ENCODE measurements at regions not wholly inside any gene's neighbourhood (a gene's known extent, or its start where the extent isn't known, plus 50 kb on each side); places are given as distances from the start of the nearest gene placed in this dataset.
A peak's percentile ranks its signal among the peaks of the same experiment; 100 is the strongest.

DNA sequence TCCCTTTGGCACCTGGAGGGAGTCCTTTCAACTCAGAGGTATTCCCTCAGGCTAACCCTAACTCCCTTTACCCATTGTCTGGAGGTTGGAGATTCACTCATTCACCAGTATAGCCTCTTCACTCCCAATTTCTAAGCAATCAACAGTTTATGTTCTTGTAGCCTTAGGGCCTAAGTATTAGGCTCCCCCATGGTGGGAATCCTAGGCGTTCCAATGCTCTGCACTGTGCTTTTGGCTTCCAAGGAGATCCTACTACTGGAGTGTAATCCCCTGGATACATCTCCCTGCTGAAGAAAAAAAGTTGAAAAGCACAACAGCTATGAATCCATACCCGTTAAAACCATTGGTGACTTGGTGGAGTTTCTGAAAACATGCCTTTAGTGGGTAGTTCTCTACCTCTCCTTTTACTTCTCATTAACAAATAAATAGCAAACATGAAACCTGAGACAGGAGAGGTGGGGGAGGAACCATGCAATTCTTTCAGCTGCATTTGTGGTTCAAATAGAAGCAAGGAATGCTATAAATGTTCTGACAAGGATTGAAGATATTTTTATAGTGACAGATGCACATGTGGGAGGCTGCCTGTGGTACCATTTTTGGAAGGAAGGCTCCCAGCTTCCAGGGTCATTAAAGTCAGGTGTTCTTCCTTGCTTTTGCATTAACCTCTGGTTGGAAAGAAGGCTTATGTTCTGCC lies 397.1 kb downstream of the DMAC1 start:
- DNase-seq (ENCODE audit: low read depth), result peak; percentile 38

DNA sequence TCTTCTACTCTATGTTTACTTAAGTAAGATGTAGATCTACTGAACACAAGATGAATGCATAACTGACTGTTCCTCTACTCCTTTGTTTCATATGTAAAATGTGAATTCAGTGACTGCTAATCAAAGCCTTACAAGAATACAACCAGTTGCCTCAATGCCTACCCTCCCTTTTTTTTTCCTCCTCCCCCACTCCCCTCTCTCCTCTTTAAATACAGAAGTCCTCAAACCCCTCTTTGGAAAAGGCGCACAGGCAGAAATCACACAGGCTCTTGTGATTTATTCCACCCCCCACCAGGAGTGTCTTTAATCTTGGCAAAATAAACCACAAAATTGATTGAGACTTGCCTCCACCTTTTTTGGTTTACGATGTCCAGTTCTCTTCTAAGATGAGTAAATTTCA lies 398.5 kb downstream of the DMAC1 start:
- DNase-seq (ENCODE audit: low read depth), result no peak

DNA sequence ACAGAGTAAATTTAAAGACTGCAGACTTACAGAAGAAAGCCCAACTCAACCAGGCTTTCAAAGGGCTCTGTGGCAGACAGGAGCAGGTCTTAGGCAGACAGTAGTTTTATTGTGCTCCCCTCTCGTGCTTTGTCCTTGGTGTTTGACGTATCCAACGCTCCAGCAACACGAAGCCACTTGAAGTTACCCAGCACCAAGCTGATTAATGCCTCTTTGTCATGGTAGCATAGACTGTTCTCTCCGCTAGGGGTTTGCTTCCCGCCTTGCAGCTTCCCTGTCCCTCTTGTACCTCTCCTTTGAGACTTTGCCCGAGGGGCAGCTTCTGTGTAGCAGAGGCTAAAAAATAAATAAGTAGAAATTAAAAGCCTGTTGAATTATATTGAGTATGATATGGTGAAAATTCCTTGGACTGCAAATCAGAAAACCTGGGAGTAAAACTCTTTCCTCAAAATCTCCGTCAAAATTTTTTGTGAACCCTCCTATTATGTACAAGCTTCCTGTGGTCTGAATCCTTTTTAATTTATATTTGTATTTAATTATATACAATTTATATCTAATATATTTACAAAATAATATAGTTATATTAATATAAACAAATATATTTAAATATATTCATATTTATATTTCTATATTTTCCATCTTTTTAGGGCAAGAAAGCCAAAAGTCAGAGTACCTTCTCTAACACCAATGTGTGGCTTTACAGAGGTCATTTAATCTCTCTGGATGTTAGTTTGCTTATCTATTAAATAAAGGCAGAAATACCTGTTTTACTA lies 405.4 kb downstream of the DMAC1 start:
- DNase-seq (ENCODE audit: low read depth), result peak; percentile 8

DNA sequence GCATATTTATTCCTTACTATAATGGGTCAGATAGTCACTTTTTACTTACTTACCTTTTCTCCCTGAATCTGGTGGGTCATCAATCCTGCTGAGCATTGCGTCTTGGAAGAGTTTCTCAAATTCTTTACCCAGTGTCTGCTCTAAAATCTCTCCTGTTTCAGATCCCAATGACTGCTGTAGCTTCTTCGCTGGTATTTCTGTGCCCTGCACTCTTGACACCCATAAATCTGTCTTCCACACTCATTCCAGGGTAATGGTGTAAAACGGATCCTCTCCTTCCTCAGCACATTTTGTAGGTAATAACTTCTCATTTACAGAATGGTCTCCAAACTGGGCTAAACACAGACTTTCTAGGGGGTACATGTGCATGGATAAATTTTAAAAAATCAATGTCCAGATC lies 407.4 kb downstream of the DMAC1 start:
- no peak for DNase-seq (ENCODE audit: low read depth)

DNA sequence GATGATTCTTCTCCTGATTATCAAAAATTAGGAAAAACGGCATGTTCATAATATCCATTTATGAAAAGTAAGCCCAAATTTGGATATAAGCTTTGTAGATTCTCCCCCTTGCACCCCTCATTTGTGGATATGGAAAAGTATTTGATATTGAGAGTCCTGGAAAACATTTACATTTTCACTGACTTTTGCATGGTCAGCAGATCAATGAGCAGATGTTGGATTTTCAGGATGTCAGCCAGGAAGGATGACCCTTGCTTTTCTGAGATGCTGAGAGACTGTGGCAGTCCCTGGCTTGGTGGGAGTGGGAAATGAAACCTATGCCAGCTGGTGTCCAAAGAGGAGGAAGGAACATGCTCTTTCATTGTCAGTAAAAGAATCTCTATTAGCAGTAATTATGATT lies 410.8 kb downstream of the DMAC1 start:
- DNase-seq (ENCODE audit: low read depth), result no peak

DNA sequence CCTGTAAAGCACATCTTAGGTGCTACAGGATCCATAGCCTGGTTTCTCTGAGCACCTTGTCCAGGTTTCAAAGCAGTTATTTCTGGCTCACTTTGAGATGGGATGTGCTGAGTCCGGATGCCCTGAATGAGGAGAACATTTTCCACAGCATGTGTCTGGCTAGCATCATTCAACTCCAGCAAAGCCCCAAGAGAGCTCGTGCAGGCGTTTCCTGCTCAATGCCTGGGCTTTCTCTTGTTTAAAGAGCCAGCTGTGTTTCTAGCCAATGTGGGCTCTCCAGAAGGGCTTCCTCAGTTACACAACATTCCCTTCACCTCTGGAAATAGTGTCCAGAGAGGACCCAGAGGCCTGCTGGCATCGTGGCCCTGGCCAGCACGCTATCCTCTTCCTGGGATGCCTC lies 411.7 kb downstream of the DMAC1 start:
- no peak for DNase-seq (ENCODE audit: low read depth)

DNA sequence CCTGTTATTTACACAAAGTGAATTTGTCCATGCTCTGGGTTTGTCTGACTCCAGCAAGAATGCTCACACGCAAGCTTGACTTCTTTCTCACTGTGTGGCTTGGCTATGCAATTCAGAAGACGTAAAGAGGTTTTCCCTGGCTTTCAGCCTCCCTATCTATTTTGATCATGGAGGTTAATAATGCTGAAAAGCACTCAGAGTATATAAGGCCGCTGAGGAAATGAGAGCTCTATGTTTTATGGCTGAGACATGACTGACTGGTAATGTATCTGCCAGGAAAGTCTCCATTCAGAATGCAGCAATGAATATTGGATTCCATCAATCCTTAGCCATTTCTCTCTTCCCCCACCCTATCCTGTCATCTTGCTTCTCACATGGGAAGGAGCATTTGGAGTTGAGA lies 417.3 kb downstream of the DMAC1 start:
- no peak for DNase-seq (ENCODE audit: low read depth)

DNA sequence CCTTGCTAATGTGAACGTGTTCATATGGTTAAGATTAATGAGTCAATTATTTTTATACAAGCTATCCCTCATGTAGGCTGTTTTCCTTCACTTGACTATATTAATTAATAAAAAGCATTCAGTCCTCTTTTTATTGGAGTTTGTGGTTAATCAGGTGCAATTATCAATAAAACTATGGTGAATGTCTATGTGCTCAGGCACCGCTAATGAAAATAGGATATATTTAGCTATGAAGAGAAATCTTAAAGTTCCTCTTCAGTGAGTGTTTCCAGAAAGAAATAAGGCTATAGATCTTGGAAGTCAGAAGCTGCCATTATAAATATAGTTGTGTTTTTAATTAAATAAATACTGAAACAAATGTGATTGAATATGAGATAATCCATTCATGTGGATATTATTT lies 422.1 kb downstream of the DMAC1 start:
- DNase-seq (ENCODE audit: low read depth), result no peak

DNA sequence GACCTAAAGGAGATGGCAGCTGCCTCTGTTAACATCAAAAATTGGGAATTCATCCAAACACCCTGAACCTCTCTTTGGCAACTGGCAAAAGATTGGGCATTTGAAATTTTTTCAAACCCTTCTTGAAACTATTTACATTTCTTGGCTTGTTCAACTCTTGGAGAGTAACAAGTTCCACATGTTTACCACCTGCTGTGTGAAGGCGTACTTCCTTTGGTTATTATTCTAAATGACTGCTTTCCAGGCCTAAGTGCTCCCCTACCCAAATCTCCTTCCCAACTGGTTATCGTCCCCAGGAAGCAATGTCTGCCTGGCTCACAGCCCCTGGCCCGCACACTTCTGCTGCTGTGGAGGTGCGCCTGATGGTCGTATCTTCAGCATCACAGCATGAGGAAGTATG lies 422.7 kb downstream of the DMAC1 start:
- peak; percentile 55 for DNase-seq (ENCODE audit: low read depth)

DNA sequence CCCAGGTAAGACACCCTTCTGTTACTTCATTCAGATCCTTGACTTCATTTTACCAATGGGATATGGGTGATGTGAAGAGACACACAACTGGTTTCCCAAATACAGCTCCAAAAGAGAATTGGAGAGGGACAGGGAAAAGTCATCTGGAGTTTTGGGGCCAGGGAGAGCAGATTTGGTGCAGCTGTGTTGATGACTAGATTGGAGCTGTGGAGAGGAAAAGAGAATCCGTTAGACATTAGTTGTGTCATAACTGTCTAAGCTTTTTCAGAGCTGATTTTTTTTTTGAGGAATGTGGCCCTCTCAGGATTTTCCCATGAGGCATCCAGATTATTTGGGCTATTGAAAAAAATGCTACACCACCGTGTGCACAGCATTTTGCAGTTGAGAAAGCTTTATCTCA lies 423.4 kb downstream of the DMAC1 start:
- no peak for DNase-seq (ENCODE audit: low read depth)

DNA sequence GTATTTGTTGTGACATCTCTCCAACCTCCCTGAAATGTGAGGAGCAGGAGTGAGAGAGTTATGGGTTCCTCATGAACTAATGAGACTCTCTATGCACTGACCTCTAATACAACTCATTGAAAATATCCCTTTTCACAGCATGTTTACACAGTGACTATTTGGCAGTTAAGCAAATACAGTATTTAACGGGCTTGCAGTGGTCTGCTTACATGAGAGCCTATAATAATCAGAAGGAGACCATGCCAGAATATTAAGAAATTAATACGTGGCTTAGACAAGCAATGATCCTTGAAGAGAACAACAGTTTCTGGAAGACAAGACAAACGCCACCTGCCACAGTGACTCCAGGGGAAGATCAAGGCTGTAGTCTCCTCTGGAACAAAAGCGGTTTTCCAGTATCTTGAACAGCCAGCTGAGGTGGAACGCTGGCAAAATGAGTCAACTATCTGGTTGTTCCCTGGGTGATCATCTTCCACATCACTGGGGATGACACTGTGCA lies 424.5 kb downstream of the DMAC1 start:
- peak; percentile 22 for DNase-seq (ENCODE audit: low read depth)

DNA sequence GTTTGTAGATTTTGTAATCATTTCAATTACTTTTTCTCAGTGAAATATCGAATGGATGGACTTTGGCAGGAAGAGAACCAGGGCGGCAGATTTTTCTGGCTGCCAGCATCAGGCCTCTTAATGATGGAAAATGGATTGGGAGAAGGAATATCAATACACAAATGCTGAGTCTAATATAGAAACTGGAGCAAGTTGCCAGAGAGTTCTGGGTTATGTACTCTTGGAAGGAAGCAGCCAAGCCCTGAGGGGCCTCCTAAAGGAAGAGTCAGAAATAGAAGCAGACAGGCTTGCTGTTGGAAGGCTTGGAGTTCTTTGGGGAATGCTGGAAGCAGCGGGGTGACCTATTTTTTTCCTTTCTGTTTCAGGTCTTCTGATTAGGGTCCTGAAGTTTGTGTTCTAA lies 428.6 kb downstream of the DMAC1 start:
- DNase-seq (ENCODE audit: low read depth), result peak; percentile 32

DNA sequence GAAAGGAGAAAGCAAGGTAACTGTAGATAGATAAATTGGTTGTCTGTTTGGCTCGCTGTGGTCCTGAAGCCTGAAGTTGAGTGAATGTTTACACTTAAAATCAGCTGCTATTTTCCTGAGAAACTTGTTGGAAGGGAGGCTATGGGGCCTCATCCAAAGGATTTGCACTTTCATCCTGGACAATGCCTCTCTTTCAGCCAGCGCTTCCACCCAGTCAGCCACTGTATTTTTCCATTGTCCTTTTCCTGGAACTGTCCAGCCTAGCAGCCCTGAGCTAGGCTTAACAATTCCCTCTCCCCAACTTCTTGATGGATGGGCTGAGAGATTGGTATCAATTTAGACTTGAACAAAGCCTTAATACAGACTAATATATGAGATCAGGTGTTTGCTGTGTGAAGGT lies 429.2 kb downstream of the DMAC1 start:
- peak; percentile 23 for DNase-seq (ENCODE audit: low read depth)

DNA sequence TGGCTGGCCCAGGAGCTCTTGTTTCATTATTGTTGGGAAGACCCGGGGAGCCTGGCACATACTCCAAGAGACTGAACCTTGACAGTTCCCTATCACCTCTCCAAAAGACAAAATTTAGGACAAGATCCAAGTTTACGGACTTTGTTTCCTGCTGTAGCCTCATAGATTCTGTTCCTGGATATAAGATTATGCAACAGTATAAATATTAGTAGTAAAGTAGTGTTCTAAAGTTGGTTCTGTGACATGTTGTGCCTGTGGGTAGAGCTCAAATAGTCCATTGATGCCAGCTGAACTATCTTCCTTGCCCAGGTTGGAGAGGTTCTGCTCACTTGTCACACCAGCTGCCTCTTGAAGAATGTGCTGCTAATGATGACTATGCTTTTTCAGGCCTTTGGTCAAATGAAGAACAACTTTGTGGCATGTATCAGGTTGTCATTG lies 430.2 kb downstream of the DMAC1 start:
- DNase-seq (ENCODE audit: low read depth), result no peak

DNA sequence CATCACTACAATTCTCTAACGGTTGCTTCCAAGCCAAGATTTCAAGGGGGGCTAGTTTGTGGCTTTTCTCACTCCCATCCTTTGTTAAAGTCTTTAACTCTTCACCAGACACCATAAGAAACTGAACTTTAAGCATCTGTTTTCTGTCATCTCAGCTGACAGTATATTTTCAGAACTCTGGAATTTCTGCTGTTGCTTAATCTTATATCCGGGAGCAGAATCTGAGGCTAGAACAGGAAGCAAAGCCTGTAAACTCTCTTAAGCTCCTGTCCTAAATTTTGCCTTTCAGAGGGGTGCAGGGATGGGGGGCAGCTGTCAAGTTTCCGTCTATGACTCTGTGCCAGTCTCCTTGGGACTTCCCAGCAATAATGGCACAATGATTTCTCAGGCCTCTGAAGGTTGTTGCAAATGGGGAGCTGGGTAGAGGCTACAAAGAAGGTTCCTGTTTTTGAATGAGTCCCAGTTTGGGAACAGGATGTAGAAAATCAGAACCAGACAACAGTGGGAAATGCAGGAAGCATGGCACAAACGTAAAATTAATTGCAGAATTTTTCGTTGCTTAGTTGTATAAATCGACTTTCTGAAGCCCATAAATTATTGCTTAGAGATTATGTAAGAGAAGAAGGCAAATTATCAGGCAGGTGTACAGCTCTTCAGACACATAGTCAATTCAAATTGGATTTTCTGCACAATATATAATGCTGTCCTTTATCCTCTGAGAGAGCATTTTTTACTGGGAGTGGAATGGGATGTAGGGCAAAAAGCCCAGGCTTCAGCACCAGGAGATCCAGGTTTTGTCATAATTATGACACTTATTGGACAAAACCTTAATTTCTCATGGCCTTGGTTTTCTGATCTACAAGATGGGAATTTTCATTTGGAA lies 430.9 kb downstream of the DMAC1 start:
- peak; percentile 85 for DNase-seq (ENCODE audit: low read depth)

DNA sequence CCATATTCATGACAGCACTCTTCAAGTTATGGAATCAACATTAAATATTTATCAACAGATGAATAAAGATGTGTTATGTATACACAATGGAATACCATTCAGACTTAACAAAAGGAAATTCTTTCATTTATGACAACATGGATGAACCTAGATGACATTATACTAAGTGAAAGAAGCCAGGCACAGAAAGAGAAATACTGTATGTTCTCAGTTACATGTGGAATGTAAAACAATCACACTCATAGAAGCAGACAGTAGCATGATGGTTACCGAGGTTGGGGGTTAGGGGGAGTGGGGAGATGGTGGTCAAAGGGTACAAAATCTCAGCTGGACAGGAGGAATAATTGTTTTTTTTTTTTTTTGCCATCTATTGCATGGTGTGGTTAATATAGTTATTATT lies 431.9 kb downstream of the DMAC1 start:
- DNase-seq (ENCODE audit: low read depth), result no peak

DNA sequence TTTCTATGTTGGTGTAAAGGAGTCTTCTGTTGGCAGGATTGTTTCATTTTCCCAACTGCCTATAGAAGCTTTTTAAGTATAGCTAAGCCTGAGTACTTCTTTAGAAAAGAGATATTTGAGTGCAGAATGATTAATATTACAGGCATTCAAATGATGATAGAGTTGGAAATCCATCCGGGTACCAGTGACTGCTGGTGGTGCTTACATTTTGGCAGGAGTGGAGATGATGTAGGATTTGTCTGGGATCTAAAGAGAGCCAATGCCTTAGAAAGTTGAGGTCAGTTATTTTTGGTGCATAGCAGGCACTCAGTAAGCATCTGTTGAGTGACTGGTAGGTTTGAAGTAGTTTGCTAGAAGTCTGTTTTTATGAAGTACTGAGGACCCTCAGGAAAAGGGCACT lies 433.5 kb downstream of the DMAC1 start:
- no peak for DNase-seq (ENCODE audit: low read depth)

DNA sequence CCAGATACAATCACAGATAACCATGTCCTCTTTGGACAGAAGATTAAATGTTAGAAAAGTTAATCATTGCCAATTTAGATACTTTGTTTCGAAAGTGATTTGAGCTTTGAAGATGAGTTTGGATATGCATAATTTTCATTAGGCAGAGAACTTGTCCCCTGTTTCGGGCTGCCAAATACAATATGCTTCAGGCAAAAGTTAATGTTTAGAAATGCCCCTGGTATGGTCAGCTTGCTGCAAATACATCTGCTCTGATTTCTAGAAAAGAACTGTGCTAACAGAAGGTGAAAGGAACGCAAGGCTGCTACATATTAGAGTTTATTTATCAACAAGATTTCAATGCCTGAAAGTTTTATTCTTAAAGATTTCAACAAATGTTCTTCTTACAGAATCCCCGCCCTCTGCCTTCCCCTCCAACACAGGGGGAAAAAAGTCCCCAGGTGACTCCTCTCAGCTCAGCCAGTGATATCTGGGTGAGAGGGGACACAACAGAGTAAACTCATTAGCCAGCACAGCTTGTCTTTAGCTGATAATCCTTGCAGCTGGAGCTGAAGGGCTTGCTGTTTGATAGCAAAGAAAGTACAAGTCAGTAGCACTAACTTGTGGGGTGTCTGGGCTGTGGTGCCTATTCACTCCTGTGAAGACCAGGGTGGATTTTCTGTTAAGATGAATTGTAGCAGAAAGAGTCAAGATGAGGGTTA lies 435.7 kb downstream of the DMAC1 start:
- no peak for DNase-seq (ENCODE audit: low read depth)

DNA sequence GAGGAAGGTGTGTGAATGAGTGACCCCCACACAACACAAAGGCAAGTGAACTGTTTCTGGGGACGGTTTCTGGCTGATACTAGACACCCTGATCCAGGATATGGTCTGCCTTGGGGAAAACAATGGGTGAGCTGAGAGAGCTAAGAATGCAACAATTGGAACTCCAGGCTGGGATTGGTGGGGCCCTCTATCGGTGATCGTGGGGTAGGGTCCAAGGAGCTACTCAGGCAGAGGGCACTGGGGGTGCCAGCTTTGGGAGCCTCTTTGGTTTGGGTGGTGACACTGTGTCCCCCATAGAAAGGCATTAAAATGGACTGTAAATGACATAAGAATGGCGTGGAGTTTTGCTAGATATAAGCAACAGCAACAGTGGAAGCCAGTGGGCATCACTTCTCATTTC lies 439.1 kb downstream of the DMAC1 start:
- DNase-seq (ENCODE audit: low read depth), result no peak

DNA sequence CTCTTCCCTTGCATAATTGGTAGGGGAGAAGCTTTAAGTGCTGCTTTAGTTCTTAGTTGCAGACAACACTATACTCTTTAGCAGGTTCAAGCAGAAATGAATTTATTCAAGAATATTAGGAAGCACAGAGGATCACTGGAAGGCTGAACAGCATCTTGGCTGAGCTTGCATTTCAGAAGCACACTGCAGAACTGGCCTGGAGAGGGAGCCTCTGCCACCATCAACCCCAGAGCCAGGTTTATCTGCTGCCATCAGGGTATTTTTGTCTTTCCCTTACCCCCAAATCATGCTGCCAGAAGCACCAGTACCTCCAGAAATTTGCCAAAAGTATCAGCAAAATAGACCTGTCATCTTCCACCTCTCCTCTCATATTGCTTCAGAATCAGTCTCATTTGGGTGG lies 440.7 kb downstream of the DMAC1 start:
- DNase-seq (ENCODE audit: low read depth), result no peak

DNA sequence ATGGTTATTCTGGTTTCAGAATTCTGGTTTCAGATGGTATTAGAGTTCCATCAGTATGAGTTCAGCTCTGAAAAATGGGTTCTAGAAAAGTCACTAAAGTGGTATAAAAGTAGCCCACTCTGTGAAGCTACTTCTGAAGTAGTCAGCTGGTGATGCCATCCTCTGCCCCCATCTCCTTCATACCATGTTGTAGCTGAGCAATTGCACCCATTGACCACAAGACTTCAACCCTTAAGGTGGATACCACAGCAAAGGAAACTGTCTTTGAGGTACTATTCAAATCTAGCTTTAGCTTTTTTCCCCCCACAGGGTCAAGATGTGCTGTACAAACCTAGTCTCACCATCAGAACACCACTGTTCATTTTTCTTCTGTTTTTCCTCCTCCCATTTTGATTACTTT lies 444.9 kb downstream of the DMAC1 start:
- no peak for DNase-seq (ENCODE audit: low read depth)

DNA sequence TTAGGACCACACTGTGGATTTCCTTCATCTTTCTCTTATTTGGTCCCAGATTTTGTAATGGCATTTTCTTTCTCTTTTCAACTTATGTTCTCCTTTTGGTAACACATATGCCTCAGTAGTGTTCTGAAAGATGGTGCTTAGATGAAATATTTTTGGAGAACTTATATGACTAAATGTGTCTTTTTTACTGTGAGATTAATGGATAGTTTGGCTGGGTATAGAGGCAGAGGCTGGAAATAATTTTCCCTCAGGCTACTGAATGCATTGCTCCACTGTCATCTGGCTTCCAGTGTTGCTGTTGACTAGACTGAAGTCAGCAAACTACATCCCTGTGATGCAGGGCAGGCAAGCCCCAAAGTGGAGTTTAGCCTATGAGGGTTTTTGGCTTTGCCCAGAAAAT lies 450.9 kb downstream of the DMAC1 start:
- no peak for DNase-seq (ENCODE audit: low read depth)
